ENCODE measurements at regions not wholly inside any gene's neighbourhood (a gene's known extent, or its start where the extent isn't known, plus 50 kb on each side); places are given as distances from the start of the nearest gene placed in this dataset.

GRCh38 chr19:30320916-30321315 is 51.3 kb upstream of the ZNF536 start:
- FAIRE-seq = no peak
- H3K9me3 ChIP-seq (ENCODE audit: insufficient read depth, low read depth, low read length) = peaks cover 5% of the 10 kb centered on the region

More at GRCh38 chr19:30320916-30321315, 51.3 kb upstream of the ZNF536 start:
- Mint-ChIP-seq H3K27ac (ENCODE audit: unreplicated experiment) (no peak overlapping the region), H3K4me1 (ENCODE audit: low read depth, unreplicated experiment) (no peaks in the 10 kb centered on the region), H3K36me3 (ENCODE audit: low read depth, unreplicated experiment) (no peaks in the 10 kb centered on the region), H3K9me3 (ENCODE audit: unreplicated experiment) (no peaks in the 10 kb centered on the region), H3K4me3 (ENCODE audit: unreplicated experiment) (no peak overlapping the region), H3K27me3 (ENCODE audit: low read depth, unreplicated experiment) (peaks cover 18% of the 10 kb centered on the region)
- no peaks in the 10 kb centered on the region for H3K4me1 ChIP-seq (ENCODE audit: insufficient read depth, low read length)
- DNase-seq (ENCODE audit: low read depth) = no peak
- TF ChIP-seq EZH2 (IDR thresholded peaks at IDR 0.05; ENCODE audit: insufficient read depth, low read length) = no peak
- no peak overlapping the region for H3K4me2 ChIP-seq (ENCODE audit: low read length)
- H2AFZ ChIP-seq (ENCODE audit: low read depth, low read length) = no peak overlapping the region
- no peaks in the 10 kb centered on the region for H4K20me1 ChIP-seq (ENCODE audit: insufficient read depth, low read length)
- no peak overlapping the region for H3K9ac ChIP-seq (ENCODE audit: low read length)
- no peak overlapping the region for H3K27ac ChIP-seq (ENCODE audit: low read depth, low read length)
- H3K27me3 ChIP-seq (ENCODE audit: insufficient read depth, low read length) = no peaks in the 10 kb centered on the region
- no peak overlapping the region for H3K4me3 ChIP-seq (ENCODE audit: insufficient read depth, low read depth, low read length)
- H3K79me2 ChIP-seq (ENCODE audit: insufficient read depth, low read length) = no peaks in the 10 kb centered on the region
- no peaks in the 10 kb centered on the region for H3K36me3 ChIP-seq (ENCODE audit: insufficient read depth, low read length)
